HUES64 (cell line): ENCODE measurements at regions not wholly inside any gene's neighbourhood (a gene's known extent, or its start where the extent isn't known, plus 50 kb on each side); places are given as distances from the start of the nearest gene placed in this dataset.
A peak's percentile ranks its signal among the peaks of the same experiment; 100 is the strongest.

Source experiments
- H3K27ac ChIP-seq: 2 replicates; pipeline ENCODE4 v1.7.0; 2013; ENCODE audit warnings: low read depth, low read length, inconsistent platforms
- H3K27me3 ChIP-seq: 2 replicates; pipeline ENCODE4 v1.6.1; 2013; ENCODE audit warnings: mild to moderate bottlenecking, low read length; ENCODE audit not compliant: insufficient read depth
- H3K36me3 ChIP-seq: 2 replicates; pipeline ENCODE4 v1.6.1; 2013; ENCODE audit warnings: mild to moderate bottlenecking, low read length; ENCODE audit not compliant: insufficient read depth
- H3K4me1 ChIP-seq: 2 replicates; pipeline ENCODE4 v1.6.1; 2013; ENCODE audit warnings: mild to moderate bottlenecking, low read length, moderate library complexity; ENCODE audit not compliant: insufficient read depth
- H3K4me3 ChIP-seq: 2 replicates; pipeline ENCODE4 v1.5.1; 2013; ENCODE audit warnings: mild to moderate bottlenecking, low read length, moderate library complexity
- H3K9ac ChIP-seq: 2 replicates; pipeline ENCODE4 v1.6.1; 2013; ENCODE audit warnings: mild to moderate bottlenecking, low read depth, low read length
- H3K9me3 ChIP-seq: 2 replicates; pipeline ENCODE4 v1.6.1; 2013; ENCODE audit warnings: low read depth, low read length; ENCODE audit not compliant: insufficient read depth
- WGBS: fragments of 150-250, 120-280 bp; methylation state at CpG from one replicate; pipeline ENCODE4 v1.1.7; 2013; ENCODE audit warnings: missing lambda C conversion rate; 5-methylcytosine and 5-hydroxymethylcytosine counted together

- H3K4me1 ChIP-seq: no peaks in the 10 kb centered on the region
Measured at GRCh38 chr3:26763723-26764122, 141.2 kb downstream of the LRRC3B start.

DNA sequence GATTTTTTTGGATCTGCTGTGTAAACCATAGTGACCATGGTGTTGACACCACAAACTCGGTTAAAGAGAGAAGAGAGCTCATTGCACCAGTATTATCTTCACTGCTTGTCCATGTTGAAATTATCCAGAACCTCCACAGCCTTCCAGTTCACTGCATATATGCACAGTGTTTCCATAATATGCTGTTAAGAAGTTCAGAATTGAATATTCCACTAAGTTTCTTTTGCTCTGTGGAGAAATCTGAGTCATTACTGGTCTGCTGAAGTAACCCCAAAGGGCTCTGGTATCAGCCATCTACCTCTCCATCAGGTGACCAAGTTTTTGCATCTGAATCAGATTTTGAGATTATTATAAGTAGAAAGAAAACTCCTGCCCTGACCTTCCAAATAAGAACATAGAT lies 143.5 kb downstream of the LRRC3B start:
- Histone ChIP-seq H3K36me3 (no peaks in the 10 kb centered on the region), H3K4me3 (no peak overlapping the region), H3K9me3 (no peaks in the 10 kb centered on the region), H3K4me1 (no peaks in the 10 kb centered on the region), H3K9ac (no peak overlapping the region), H3K27ac (no peak overlapping the region), H3K27me3 (no peaks in the 10 kb centered on the region)
- WGBS: 96% methylated on average over 1 of the region's 1 CpG

More at GRCh38 chr3:26763723-26764122, 141.2 kb downstream of the LRRC3B start:
- Histone ChIP-seq H3K4me3 (no peak overlapping the region), H3K9me3 (no peaks in the 10 kb centered on the region), H3K36me3 (no peaks in the 10 kb centered on the region), H3K27ac (no peak overlapping the region), H3K9ac (no peak overlapping the region), H3K27me3 (no peaks in the 10 kb centered on the region)

DNA sequence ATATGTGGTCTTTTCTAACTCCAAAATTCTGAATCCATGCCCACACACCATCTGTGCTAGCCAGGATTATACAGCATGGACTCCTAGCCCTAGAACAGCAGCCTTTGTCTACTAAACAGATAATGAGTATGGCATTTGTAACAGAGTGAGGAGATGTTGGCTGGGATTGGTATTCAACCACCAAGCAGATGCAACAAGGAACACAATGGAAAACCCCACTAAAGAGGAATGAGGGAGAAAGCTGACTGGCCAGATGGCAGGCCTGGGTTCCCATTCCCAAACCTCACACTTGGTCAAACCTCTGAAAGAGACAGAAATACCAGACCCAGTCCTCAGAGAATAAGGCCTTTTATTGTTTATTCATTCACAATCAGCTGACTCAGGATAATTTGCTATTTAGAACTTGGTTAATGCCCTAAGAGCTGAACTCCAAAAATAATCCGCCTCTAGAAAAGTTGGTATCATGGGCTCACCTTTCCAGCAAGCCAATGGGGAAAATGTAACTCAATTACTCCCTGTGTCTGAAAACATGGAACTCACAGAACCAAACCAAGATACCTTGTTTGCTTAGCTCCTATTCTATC lies 145.6 kb downstream of the LRRC3B start:
- WGBS: 94% methylated on average over 1 of the region's 1 CpG
- Histone ChIP-seq H3K9ac (no peak overlapping the region), H3K27me3 (no peaks in the 10 kb centered on the region), H3K9me3 (no peaks in the 10 kb centered on the region), H3K4me3 (no peak overlapping the region), H3K4me1 (no peaks in the 10 kb centered on the region; the same call in 1 of the 2 replicates), H3K27ac (no peak overlapping the region), H3K36me3 (no peaks in the 10 kb centered on the region)

DNA sequence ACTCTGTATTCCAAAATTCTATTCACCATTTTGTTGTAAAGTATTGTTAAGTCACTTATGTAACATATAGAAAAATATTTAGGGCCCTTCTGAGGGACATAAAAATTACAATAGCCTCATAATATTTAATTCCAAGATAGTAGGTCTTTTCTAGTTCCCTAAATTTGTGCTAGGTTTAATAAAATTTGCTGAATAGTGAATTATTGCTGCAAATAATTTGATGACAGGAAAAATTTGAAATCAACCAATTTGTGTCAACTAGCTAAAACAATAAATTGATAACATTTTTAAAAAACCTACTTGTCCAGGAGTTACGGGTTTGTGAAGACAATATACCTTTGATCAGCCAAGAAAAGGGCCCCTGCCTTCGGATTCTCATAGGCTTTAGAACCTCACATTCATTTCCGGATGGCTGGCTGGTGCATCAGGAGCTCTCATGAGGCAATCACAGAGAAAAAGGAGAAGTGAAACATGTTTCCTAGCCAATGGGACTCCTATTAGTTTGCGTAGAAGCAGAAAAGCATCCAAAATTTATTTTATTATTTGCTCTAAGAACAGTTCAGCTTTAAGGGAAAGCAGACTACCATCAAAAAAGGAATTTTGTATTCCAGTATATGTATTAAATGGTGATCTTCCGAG lies 177.2 kb downstream of the LRRC3B start:
- WGBS: 95% methylated on average over 3 of the region's 5 CpGs
- no peaks in the 10 kb centered on the region for H3K9me3 ChIP-seq
- H3K4me3 ChIP-seq: no peak overlapping the region
- no peak overlapping the region for H3K9ac ChIP-seq
- H3K27ac ChIP-seq: no peak overlapping the region
- no peaks in the 10 kb centered on the region for H3K27me3 ChIP-seq
- no peaks in the 10 kb centered on the region for H3K36me3 ChIP-seq
- H3K4me1 ChIP-seq: no peaks in the 10 kb centered on the region

GRCh38 chr3:26807272-26807671 lies 184.7 kb downstream of the LRRC3B start:
- WGBS: 26% methylated on average over 1 of the region's 1 CpG
- no peak overlapping the region for H3K9ac ChIP-seq
- no peak overlapping the region for H3K4me3 ChIP-seq
- no peaks in the 10 kb centered on the region for H3K36me3 ChIP-seq
- no peaks in the 10 kb centered on the region for H3K9me3 ChIP-seq
- no peaks in the 10 kb centered on the region for H3K27me3 ChIP-seq
- H3K4me1 ChIP-seq: no peaks in the 10 kb centered on the region
- H3K27ac ChIP-seq: no peak overlapping the region

- WGBS: 100% methylated on average over 2 of the region's 2 CpGs
- no peaks in the 10 kb centered on the region for H3K4me1 ChIP-seq
- no peak overlapping the region for H3K9ac ChIP-seq
- no peak overlapping the region for H3K4me3 ChIP-seq
- H3K27ac ChIP-seq: no peak overlapping the region
- peaks cover 54% of the 10 kb centered on the region for H3K9me3 ChIP-seq
- H3K27me3 ChIP-seq: no peaks in the 10 kb centered on the region
- H3K36me3 ChIP-seq: no peaks in the 10 kb centered on the region
Measured at GRCh38 chr3:26825454-26825853, 202.9 kb downstream of the LRRC3B start.

DNA sequence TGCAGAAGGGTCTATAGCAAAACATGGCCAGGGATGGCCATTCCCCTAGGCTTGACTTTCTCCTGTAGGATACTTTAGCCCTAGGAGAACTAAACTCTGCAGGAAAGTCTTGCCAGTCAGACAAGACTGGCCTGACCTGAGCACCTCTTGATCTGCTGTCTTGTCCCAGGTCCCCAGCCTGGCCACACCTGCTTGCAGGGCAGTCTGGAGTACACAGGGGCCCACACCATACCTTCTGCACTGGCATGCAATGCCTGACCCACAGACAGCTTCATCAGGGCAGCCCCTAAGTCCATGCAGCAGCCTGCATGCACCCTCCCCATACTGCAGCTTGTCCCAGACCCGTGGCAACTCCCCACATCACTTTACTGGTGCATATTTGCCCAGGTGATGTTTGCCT lies 204.6 kb downstream of the LRRC3B start:
- no peaks in the 10 kb centered on the region for H3K36me3 ChIP-seq
- H3K27me3 ChIP-seq: no peaks in the 10 kb centered on the region
- H3K9me3 ChIP-seq: peaks cover 37% of the 10 kb centered on the region
- no peak overlapping the region for H3K9ac ChIP-seq
- 85% methylated on average over 1 of the region's 1 CpG for WGBS
- no peak overlapping the region for H3K27ac ChIP-seq
- H3K4me3 ChIP-seq: no peak overlapping the region
- no peaks in the 10 kb centered on the region for H3K4me1 ChIP-seq

GRCh38 chr3:26838026-26838425 lies 215.5 kb downstream of the LRRC3B start:
- Histone ChIP-seq H3K9ac (no peak overlapping the region), H3K27ac (no peak overlapping the region), H3K36me3 (no peaks in the 10 kb centered on the region), H3K4me3 (no peak overlapping the region), H3K27me3 (no peaks in the 10 kb centered on the region), H3K9me3 (no peaks in the 10 kb centered on the region), H3K4me1 (peaks cover 21% of the 10 kb centered on the region)
- over 99% methylated on average over 4 of the region's 4 CpGs for WGBS

DNA sequence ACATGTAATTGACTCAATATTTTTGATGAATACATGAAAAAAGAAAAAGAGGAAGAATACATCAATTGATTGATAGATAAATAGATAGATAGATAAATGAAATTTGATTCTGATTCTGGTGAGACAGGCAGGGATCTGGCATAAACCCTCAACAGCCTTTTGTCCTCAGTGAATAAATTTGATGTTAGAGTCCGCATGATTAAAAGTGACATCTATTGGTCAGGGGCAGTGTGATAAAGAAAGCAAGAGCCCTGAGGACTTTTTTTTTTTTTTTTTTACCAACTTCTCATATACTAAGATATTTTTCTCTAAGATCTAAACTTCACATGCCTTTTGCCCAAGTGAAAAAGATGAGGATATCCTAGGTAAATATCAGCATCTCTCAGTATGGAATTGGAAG lies 216.4 kb downstream of the LRRC3B start:
- Histone ChIP-seq H3K9ac (no peak overlapping the region), H3K27ac (no peak overlapping the region; the same call in 1 of the 2 replicates), H3K4me3 (no peak overlapping the region), H3K27me3 (no peaks in the 10 kb centered on the region), H3K36me3 (no peaks in the 10 kb centered on the region), H3K4me1 (peaks cover 21% of the 10 kb centered on the region), H3K9me3 (no peaks in the 10 kb centered on the region)
- WGBS: no CpG with 5 or more reads among the region's 1 CpG

GRCh38 chr3:26840272-26840870 lies 217.8 kb downstream of the LRRC3B start:
- WGBS: 68% methylated on average over 1 of the region's 1 CpG

GRCh38 chr3:26845194-26845593 lies 222.6 kb downstream of the LRRC3B start:
- 100% methylated on average over 3 of the region's 3 CpGs for WGBS
- Histone ChIP-seq H3K27me3 (no peaks in the 10 kb centered on the region), H3K4me1 (peaks cover 6% of the 10 kb centered on the region; the same call in 1 of the 2 replicates), H3K9me3 (no peaks in the 10 kb centered on the region), H3K9ac (no peak overlapping the region), H3K4me3 (no peak overlapping the region), H3K27ac (no peak overlapping the region), H3K36me3 (no peaks in the 10 kb centered on the region)

More at GRCh38 chr3:26840272-26840870, 217.8 kb downstream of the LRRC3B start:
- Histone ChIP-seq H3K27ac (peak overlapping the region; percentile 15; the same call in 1 of the 2 replicates), H3K4me3 (no peak overlapping the region), H3K9ac (no peak overlapping the region; the same call in 1 of the 2 replicates), H3K27me3 (no peaks in the 10 kb centered on the region), H3K9me3 (no peaks in the 10 kb centered on the region), H3K4me1 (peaks cover 21% of the 10 kb centered on the region), H3K36me3 (no peaks in the 10 kb centered on the region)
